ENCODE measurements at regions not wholly inside any gene's neighbourhood (a gene's known extent, or its start where the extent isn't known, plus 50 kb on each side); places are given as distances from the start of the nearest gene placed in this dataset.
"Not testable (repeated sequence)": the region's sequence is repeated elsewhere in the genome, so short reads cannot be mapped to it uniquely, and the experiment has no call there.

- H3K9me3 ChIP-seq = peaks cover 0 to 13% (median 0%) of the 10 kb centered on the region in 12 donors
- intact Hi-C loops (cut with DNase I) = no loop called here
- no peak overlapping the region for H3K27ac ChIP-seq
- WGBS, 4 donors = 91 to 95% (median 92%) methylated on average over 2 of the region's 2 CpGs
- no peaks in the 10 kb centered on the region for H3K27me3 ChIP-seq
- H3K4me3 ChIP-seq = no peak overlapping the region
- no peaks in the 10 kb centered on the region for H3K4me1 ChIP-seq
- TF ChIP-seq POLR2A (IDR thresholded peaks at IDR 0.05) (no peak), CTCF (IDR thresholded peaks at IDR 0.05) (no peak)
- no peaks in the 10 kb centered on the region for H3K36me3 ChIP-seq
- DNase-seq (no peak), ATAC-seq (no peak)
Observed at GRCh38 chr10:108601851-108602250, 1321.5 kb downstream of the XPNPEP1 start.

- H3K4me3 ChIP-seq; H3K4me1 ChIP-seq; DNase-seq; H3K27me3 ChIP-seq; H3K36me3 ChIP-seq; H3K9me3 ChIP-seq; ATAC-seq; intact Hi-C loops (cut with DNase I); H3K27ac ChIP-seq: not testable (repeated sequence)
- 65 to 76% (median 72%) methylated on average over 4 of the region's 4 CpGs for WGBS, 4 donors
Observed at GRCh38 chr10:108600511-108600910, 1322.8 kb downstream of the XPNPEP1 start.

- H3K36me3 ChIP-seq; intact Hi-C loops (cut with DNase I); H3K9me3 ChIP-seq; H3K27me3 ChIP-seq; H3K4me3 ChIP-seq; H3K4me1 ChIP-seq; DNase-seq; H3K27ac ChIP-seq; ATAC-seq: not testable (repeated sequence)
- 46 to 70% (median 65%) methylated on average over 11 of the region's 11 CpGs for WGBS, 4 donors
Observed at GRCh38 chr10:108599317-108599716, 1324.0 kb downstream of the XPNPEP1 start.

GRCh38 chr10:108598831-108599230 is 1324.5 kb downstream of the XPNPEP1 start:
- ATAC-seq (no peak), DNase-seq (no peak)
- H3K27ac ChIP-seq = no peak overlapping the region
- H3K36me3 ChIP-seq = no peaks in the 10 kb centered on the region
- no peak for TF ChIP-seq CTCF (IDR thresholded peaks at IDR 0.05)
- no peak for TF ChIP-seq POLR2A (IDR thresholded peaks at IDR 0.05)
- H3K27me3 ChIP-seq = no peaks in the 10 kb centered on the region
- H3K9me3 ChIP-seq = no peaks in the 10 kb centered on the region
- intact Hi-C loops (cut with DNase I) = no loop called here
- H3K4me1 ChIP-seq = no peaks in the 10 kb centered on the region
- no peak overlapping the region for H3K4me3 ChIP-seq

GRCh38 chr10:108598320-108598695 is 1325.0 kb downstream of the XPNPEP1 start:
- Histone ChIP-seq H3K36me3 (no peaks in the 10 kb centered on the region), H3K4me1 (no peaks in the 10 kb centered on the region), H3K27me3 (no peaks in the 10 kb centered on the region), H3K27ac (no peak overlapping the region), H3K9me3 (no peaks in the 10 kb centered on the region), H3K4me3 (no peak overlapping the region)
- no peak for TF ChIP-seq POLR2A (IDR thresholded peaks at IDR 0.05)
- TF ChIP-seq CTCF (IDR thresholded peaks at IDR 0.05) = no peak
- ATAC-seq = no peak
- WGBS, 4 donors = 31 to 53% (median 38%) methylated on average over 1 of the region's 1 CpG
- intact Hi-C loops (cut with DNase I) = no loop called here
- DNase-seq = no peak

Data from heart left ventricle (tissue), 16 donors.